HFF-Myc (cell line): ENCODE measurements at regions not wholly inside any gene's neighbourhood (a gene's known extent, or its start where the extent isn't known, plus 50 kb on each side); places are given as distances from the start of the nearest gene placed in this dataset.
"Not testable (repeated sequence)": the region's sequence is repeated elsewhere in the genome, so short reads cannot be mapped to it uniquely, and the experiment has no call there.

Experiments used
- DNase-seq: peaks from one replicate; pipeline ENCODE4 v3.0.0-alpha.2; 2011; ENCODE audit warnings: low read depth; ENCODE audit errors: extremely low read depth
- H3K4me3 ChIP-seq: replicated peaks from 2 replicates; pipeline ENCODE4 v1.5.1; 2011; ENCODE audit warnings: low read depth, mild to moderate bottlenecking, control low read depth, low read length
- TF ChIP-seq, protein P1 (sequence below): IDR thresholded peaks from 2 replicates; pipeline ENCODE4 v1.5.1; 2012; ENCODE audit warnings: mild to moderate bottlenecking, low read depth, low read length, control low read depth; ENCODE audit errors: missing control alignments

- no peak for DNase-seq
- H3K4me3 ChIP-seq = no peak overlapping the region
- TF ChIP-seq, protein P1, sequence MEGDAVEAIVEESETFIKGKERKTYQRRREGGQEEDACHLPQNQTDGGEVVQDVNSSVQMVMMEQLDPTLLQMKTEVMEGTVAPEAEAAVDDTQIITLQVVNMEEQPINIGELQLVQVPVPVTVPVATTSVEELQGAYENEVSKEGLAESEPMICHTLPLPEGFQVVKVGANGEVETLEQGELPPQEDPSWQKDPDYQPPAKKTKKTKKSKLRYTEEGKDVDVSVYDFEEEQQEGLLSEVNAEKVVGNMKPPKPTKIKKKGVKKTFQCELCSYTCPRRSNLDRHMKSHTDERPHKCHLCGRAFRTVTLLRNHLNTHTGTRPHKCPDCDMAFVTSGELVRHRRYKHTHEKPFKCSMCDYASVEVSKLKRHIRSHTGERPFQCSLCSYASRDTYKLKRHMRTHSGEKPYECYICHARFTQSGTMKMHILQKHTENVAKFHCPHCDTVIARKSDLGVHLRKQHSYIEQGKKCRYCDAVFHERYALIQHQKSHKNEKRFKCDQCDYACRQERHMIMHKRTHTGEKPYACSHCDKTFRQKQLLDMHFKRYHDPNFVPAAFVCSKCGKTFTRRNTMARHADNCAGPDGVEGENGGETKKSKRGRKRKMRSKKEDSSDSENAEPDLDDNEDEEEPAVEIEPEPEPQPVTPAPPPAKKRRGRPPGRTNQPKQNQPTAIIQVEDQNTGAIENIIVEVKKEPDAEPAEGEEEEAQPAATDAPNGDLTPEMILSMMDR = no peak
These were observed 104.4 kb upstream of the USP25 start for GRCh38 chr21:15625363-15625762.

DNA sequence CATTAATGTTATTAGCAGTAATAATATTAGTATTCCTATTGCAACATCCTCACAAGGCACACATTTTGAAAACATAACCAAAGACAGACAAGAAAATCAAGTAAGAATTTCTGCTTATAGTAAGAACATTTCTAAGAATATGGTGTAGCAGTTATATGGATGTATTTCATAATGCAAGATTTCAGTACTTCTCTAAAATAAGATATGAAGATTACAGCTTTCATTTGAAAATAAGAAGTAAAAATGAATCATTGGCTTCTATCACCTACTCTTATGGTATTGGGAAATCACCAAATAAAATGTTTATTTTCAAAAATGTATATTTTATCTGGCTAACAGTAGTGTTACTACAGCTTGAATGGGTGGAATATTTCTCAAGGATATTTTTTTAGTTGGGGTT, 103.8 kb upstream of the USP25 start:
- TF ChIP-seq, protein P1 = no peak

DNA sequence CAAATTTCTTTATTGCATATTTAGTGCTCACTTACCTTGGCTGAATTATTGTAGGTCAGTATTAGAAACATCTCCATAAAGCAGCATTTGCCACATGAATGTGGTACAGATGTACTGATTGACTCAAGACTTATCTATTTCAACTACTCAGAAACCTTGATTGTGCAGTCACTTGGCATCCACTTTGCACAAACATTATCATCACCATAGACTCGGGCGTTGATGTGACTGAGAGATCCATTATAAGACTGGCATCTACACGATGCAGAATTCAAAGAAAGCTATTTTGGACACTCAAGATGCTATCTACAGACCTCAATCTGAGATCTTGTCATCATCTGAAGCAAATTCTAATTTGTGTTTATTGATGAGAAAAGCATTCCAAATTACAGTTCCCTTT, 102.8 kb upstream of the USP25 start:
- TF ChIP-seq, protein P1 = no peak

More for the DNA sequence above, 103.8 kb upstream of the USP25 start:
- DNase-seq = no peak
- no peak overlapping the region for H3K4me3 ChIP-seq

GRCh38 chr21:15627823-15628222, 102.0 kb upstream of the USP25 start:
- no peak overlapping the region for H3K4me3 ChIP-seq
- no peak for DNase-seq
- TF ChIP-seq, protein P1 = no peak

More for the DNA sequence above, 102.8 kb upstream of the USP25 start:
- DNase-seq = no peak
- H3K4me3 ChIP-seq = no peak overlapping the region

DNA sequence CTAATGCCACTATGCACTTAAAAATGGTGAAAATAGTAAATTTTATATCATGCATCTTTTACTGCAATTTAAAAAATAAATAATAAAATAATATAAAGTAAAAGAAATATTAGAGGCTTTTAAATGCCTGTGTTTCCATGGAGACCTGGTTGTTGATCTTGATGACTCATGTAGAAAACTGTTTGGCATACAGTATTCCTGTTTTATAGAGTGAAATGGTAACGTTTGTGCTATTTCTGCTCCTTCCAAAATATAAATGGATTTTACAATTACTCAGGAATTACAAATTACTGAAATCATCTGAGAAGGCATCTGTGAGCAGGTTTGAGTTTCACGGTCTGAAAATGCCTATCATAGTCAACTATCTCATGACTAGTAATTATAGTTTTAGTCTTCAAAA, 98.4 kb upstream of the USP25 start:
- no peak overlapping the region for H3K4me3 ChIP-seq
- peak; percentile 52 for DNase-seq
- TF ChIP-seq, protein P1 = no peak

GRCh38 chr21:15634541-15634940, 95.2 kb upstream of the USP25 start:
- H3K4me3 ChIP-seq, DNase-seq: not testable (repeated sequence)

- DNase-seq = no peak
- TF ChIP-seq, protein P1 = no peak
- H3K4me3 ChIP-seq = no peak overlapping the region
These were observed 90.8 kb upstream of the USP25 start for GRCh38 chr21:15638856-15639549.

- H3K4me3 ChIP-seq, DNase-seq: not testable (repeated sequence)
These were observed 89.7 kb upstream of the USP25 start for GRCh38 chr21:15640113-15640512.
